PC-3 (cell line): ENCODE measurements at regions not wholly inside any gene's neighbourhood (a gene's known extent, or its start where the extent isn't known, plus 50 kb on each side); places are given as distances from the start of the nearest gene placed in this dataset.

Source experiments
- CTCF ChIP-seq: fragments of 300-600 bp; sonication (generic); conservative IDR thresholded peaks from 2 replicates; pipeline ENCODE4 v1.5.1; 2017; ENCODE audit warnings: antibody characterized with exemption, low read depth, mild to moderate bottlenecking, low read length
- EZH2 ChIP-seq: fragments of 300-600 bp; sonication (generic); IDR thresholded peaks from one replicate; pipeline ENCODE4 v1.6.1; 2017; ENCODE audit warnings: antibody characterized with exemption, mild to moderate bottlenecking, low read length; ENCODE audit not compliant: unreplicated experiment

- TF ChIP-seq CTCF (no peak), EZH2 (no peak)
Observed at GRCh38 chr5:169512385-169512784, 71.2 kb upstream of the SPDL1 start.
